NOMO-1 treated with DMSO at 0.1 percent for 48 hours (cell line): ENCODE measurements at regions not wholly inside any gene's neighbourhood (a gene's known extent, or its start where the extent isn't known, plus 50 kb on each side); places are given as distances from the start of the nearest gene placed in this dataset.

ENCODE experiments used
- DNase-seq: peaks from one replicate; lab custom pipeline; 2025; ENCODE audit not compliant: unreplicated experiment; lab: John Stamatoyannopoulos, UW

DNA sequence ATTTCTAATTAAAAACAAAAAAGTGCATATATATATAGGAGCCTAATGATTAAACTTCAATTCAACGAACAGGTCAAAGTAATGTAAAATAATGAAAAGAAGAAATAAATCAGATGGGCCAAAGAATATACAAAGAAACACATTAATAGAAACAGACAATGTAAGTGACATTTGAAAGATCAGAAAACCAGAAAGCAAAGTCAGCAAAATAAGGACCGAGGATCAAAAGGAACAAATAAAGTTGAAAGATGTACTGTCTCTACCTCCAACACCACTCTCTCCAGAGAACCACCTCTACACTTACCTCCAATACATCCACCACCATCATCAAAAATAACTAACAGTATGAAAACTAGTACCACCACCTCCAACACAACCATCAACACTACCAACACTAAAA, 1226.3 kb upstream of the NCAM2 start:
- DNase-seq: no peak

GRCh38 chr21:19776076-19776475, 1222.1 kb upstream of the NCAM2 start:
- no peak for DNase-seq

- no peak for DNase-seq
Measured at GRCh38 chr21:19781881-19782652, 1216.1 kb upstream of the NCAM2 start.

DNA sequence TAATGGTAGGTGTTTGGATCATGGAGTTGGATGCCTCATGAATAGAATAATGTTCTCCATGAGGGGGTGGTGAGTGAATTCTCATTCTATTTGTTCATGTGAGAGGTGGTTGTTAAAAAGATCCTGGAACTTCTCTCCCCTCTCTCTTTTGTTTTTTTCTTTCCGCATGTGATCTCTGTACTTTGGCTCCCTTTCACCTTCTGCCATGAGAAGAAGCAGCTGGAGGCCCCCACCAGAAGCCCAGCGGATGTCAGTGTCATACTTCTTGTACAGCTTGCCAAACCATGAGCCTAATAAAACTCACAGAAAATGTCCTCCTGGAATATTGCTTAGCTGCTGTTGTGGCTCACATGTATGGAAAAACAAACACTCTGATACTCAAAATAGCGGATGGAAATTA, 1212.3 kb upstream of the NCAM2 start:
- DNase-seq: no peak

- no peak for DNase-seq
Measured at GRCh38 chr21:19792004-19792403, 1206.2 kb upstream of the NCAM2 start.

DNA sequence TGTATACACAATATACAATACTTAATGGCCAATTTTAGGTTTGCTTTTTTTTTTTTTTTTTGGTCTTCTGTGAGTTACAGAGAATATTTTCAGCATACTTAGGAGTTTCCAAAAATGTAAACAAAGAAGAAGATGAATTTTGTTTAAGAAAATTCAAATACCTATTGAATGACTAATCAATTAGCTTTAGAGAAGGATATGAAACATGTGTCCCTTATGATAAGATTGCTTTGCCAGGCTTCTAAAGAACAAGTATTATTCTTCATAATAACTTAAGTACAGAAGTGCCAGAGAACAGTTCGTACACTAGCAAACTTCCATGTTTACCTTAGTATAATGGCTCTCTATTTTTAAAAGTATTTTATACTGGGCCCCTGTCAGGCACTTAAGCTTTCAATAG, 1191.0 kb upstream of the NCAM2 start:
- DNase-seq: no peak

DNA sequence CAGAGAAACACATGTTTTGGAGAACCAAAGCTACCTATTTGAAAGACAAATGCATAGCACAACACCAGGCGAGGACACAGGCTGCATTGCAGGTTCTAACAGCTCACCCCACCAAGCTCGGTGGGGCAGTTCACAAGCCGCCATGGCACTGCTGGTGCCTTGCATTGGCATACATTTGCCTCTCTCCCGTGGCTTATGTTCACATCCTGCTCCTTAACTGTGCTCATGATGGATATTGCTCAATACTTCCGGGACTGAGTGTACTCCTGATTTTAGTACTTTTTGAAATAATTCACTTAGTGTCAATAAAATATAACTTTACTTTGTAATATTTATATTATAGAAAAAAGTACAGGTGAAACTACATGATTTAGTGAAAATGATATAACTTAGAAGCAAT, 1187.4 kb upstream of the NCAM2 start:
- DNase-seq: no peak

DNA sequence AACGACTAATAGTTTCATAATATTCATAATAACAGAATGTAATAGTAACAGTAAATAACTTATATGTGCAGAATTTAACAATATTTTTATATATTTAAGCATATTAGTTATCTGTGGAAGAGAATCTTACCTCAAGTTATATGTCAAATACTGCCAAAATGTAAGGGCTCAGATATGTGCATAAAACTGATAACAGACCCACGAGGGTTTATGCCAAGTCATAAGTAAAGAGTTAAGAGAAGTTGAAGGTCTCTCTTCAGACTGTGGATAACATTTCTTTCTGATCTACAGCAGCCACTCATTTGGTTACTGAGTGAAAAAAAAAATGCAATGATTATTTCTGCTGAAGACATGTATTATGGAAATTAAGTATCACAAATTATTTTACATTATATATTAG, 1167.8 kb upstream of the NCAM2 start:
- DNase-seq: no peak

DNA sequence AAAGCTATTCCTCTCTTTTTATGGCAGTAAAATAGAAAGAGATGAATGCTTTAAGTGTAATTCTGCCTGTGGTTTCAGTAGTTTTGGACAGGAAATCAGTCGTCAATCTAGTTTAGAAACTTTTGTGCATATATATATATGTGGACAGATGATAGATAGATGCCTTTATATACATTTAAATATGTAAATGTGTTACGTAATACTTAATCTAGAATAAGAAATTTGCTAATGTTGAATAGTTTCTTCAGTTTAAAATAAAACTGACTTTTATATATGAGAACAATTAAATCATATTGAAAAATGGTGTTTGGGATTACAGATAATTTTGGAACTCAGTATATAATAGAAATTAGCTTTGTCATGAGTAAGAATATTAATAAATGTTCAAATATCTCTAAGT, 1165.7 kb upstream of the NCAM2 start:
- no peak for DNase-seq

DNA sequence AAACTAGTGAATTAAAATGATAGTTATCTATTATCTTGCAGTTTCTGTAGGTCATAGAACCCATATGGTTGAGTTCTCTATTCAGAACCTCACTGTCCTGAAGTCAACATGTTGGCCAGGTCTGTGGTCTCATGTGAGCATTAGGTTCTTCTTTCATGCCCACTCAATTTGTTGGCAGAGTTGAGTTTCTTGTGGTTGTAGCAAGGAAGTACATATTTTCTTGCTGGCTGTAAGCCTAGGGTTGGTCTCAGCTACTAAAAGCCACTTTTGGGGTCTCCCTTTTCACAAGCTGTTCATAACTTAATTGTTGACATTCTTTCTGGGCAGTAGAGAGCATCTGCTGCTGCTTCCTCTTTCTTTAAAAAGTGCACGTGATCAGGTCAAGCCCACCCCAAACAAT, 1165.1 kb upstream of the NCAM2 start:
- no peak for DNase-seq

- no peak for DNase-seq
Measured at GRCh38 chr21:19842601-19843000, 1155.6 kb upstream of the NCAM2 start.

DNA sequence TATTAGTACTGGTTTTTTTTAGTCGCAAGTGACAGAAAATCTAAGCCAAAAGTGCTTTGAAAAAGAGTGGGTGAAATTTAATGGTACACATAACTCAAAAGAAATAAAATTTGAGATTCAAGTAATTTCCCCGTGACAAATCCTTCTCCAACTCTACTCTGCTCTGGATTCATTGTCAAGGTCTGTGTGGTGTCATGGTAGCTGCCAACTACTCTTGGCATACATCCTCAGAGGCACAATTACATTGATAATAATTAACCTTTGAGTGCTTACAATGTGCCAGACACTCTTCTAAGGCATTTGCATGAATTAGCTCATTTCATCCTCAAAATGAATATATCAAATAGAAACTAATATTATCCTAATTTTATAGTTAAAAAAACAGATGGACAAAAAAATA, 1153.9 kb upstream of the NCAM2 start:
- DNase-seq: no peak

GRCh38 chr21:19850157-19850556, 1148.1 kb upstream of the NCAM2 start:
- DNase-seq: no peak

GRCh38 chr21:19853061-19853460, 1145.1 kb upstream of the NCAM2 start:
- no peak for DNase-seq

DNA sequence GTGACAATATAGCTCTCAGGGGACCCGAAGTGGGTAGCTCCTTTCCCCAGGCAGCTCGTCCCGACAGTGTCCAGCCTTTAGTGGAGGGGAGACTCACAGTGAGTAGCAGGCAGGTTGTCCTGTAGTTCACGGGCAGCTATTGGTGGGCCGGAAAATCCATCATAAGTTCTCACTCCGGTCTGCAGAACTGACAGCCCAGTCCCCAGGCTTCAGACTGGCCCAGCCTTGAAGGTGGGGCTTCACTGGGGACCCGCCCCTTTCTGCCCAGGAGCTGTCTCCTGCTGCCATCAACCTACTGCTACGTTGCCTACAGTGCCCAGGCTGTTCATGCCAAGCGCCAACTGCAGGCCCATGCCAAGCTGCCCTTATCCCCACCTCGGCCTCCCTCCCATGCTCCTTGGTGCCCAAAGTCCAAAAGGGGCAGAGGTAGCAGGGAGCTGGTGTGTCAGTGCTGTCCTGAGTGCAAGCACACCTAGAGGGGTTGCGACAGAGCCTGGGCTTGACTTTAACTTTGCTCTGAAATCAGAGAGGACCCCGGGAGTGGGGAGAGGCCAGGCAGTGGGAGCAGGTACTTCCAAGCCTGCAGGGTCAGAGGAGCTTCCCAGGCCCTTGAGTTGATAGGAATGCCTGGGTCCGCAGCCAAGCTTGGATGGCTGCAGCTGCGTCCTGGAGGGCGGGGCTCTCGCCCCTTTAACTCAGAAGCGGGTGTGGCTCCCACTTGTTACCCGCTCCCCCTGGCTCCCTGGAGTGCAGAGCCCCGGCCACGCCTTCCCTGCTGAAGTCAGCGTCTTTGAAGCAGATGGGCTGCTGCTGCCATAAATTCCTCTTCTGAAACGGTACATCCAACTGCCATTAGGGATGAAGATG, 1144.3 kb upstream of the NCAM2 start:
- DNase-seq: no peak

- no peak for DNase-seq
Measured at GRCh38 chr21:19855522-19855921, 1142.7 kb upstream of the NCAM2 start.

- no peak for DNase-seq
Measured at GRCh38 chr21:19864476-19864875, 1133.7 kb upstream of the NCAM2 start.

DNA sequence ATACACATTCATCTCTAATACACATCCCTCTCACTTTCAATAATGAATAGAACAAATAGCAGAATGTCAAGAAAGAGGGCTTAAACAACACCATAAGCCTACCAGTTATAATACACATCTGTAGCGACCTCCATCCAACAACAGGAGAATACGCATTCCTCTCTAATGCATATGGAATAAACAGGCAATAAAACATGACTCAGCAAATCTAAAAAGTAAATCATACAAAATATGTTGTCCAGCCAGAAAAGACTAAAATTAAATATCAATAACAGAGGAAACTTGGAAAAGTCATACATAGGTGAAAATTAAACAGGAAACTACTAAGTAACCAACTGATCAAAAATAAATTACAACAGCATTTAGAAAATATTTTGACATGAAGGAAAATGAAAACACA, 1127.5 kb upstream of the NCAM2 start:
- no peak for DNase-seq

DNA sequence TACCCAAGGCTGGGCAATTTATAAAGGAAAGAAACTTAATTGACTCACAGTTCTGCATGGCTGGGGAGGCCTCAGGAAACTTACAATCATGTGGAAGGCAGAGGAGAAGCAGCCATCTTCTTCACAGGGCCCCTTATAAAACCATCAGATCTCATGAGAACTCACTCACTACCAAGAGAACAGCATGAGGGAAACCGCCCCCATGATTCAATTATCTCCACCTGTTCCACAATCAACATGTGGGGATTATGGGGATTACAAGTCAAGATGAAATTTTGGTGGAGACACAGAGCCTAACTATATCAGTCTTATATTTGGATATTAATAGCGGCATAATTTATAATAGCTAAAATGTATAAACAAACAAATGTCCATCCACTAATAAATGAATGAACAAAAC, 1123.7 kb upstream of the NCAM2 start:
- DNase-seq: no peak

- no peak for DNase-seq
Measured at GRCh38 chr21:19878133-19878532, 1120.1 kb upstream of the NCAM2 start.

DNA sequence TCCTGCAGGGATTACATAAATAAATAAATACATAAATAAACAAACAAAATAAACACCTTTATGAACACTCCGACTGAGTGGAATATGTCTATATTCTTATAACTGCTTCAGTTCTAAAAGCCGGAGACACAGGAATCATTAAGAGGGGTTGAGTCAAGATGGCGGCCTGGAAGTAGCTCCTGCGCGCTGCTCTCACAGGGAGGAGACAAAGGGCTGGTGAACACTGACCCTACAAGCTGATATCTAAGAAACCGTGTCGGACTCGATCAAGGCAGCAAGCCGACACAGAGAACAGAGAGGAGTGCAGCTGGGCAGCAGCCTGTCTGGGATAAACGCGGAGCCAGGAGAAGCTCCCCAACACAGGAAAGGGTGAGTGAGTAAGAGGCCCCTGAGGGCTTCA, 1098.6 kb upstream of the NCAM2 start:
- DNase-seq: no peak

DNA sequence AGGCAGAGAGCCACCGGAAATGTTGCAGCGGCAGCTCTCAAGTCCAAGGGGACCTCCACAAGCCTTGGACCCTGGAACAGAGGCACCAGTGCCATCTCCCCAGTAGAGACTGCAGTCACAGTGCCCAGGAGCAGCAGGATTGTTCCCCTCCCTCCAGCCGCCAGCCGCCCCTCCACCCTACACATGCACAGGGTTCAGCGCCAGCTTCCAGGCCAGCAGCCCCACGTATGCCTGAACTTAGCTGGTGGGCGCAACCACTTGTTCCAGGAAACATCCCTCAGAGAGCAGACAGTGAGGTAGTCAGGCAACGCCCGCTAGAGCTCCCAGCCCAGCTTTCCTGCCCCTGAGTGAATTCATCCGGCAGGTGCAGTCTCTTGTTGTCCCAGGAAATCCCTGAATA, 1098.1 kb upstream of the NCAM2 start:
- DNase-seq: no peak
